ENCODE measurements at regions not wholly inside any gene's neighbourhood (a gene's known extent, or its start where the extent isn't known, plus 50 kb on each side); places are given as distances from the start of the nearest gene placed in this dataset.
"Not testable (repeated sequence)": the region's sequence is repeated elsewhere in the genome, so short reads cannot be mapped to it uniquely, and the experiment has no call there.

- TF ChIP-seq CTCF (IDR thresholded peaks at IDR 0.05; ENCODE audit: low read depth, low read length, missing control alignments): no peak
- DNase-seq (ENCODE audit: low read depth): no peak
- no peak overlapping the region for H3K4me3 ChIP-seq (ENCODE audit: low read depth, low read length)
Measured at GRCh38 chr11:69587454-69588090, 53.4 kb upstream of the CCND1 start.

- no peak overlapping the region for H3K4me3 ChIP-seq (ENCODE audit: low read depth, low read length)
- DNase-seq (ENCODE audit: low read depth): no peak
- TF ChIP-seq CTCF (IDR thresholded peaks at IDR 0.05; ENCODE audit: low read depth, low read length, missing control alignments): no peak
Measured at GRCh38 chr11:69588270-69588669, 52.7 kb upstream of the CCND1 start.

GRCh38 chr11:69590088-69590487 is 50.9 kb upstream of the CCND1 start:
- H3K4me3 ChIP-seq (ENCODE audit: low read depth, low read length); DNase-seq (ENCODE audit: low read depth): not testable (repeated sequence)

All from GM12864 (cell line).